HG02973 (cell line): ENCODE measurements at regions not wholly inside any gene's neighbourhood (a gene's known extent, or its start where the extent isn't known, plus 50 kb on each side); places are given as distances from the start of the nearest gene placed in this dataset.

Experiments used
- ATAC-seq: cut with Tn5 transposase; IDR thresholded peaks from one replicate; pipeline ENCODE4 v1.9.1; 2021; ENCODE audit warnings: moderate library complexity; ENCODE audit not compliant: unreplicated experiment

GRCh38 chr6:101202867-101203374 is 190.6 kb upstream of the GRIK2 start:
- ATAC-seq: no peak

- ATAC-seq: no peak
These were observed 189.8 kb upstream of the GRIK2 start for GRCh38 chr6:101203664-101204063.

GRCh38 chr6:101208152-101208551 is 185.4 kb upstream of the GRIK2 start:
- ATAC-seq: no peak

- no peak for ATAC-seq
These were observed 180.9 kb upstream of the GRIK2 start for GRCh38 chr6:101212640-101213039.

GRCh38 chr6:101222007-101222406 is 171.5 kb upstream of the GRIK2 start:
- ATAC-seq: no peak

GRCh38 chr6:101224751-101225150 is 168.8 kb upstream of the GRIK2 start:
- no peak for ATAC-seq

- no peak for ATAC-seq
These were observed 166.8 kb upstream of the GRIK2 start for GRCh38 chr6:101226677-101227135.

- no peak for ATAC-seq
These were observed 162.6 kb upstream of the GRIK2 start for GRCh38 chr6:101230866-101231265.

GRCh38 chr6:101231606-101232235 is 161.8 kb upstream of the GRIK2 start:
- ATAC-seq: no peak

- no peak for ATAC-seq
These were observed 160.5 kb upstream of the GRIK2 start for GRCh38 chr6:101232961-101233360.

GRCh38 chr6:101236709-101237108 is 156.8 kb upstream of the GRIK2 start:
- ATAC-seq: no peak

GRCh38 chr6:101241442-101241841 is 152.1 kb upstream of the GRIK2 start:
- no peak for ATAC-seq

- no peak for ATAC-seq
These were observed 144.0 kb upstream of the GRIK2 start for GRCh38 chr6:101249470-101249869.

GRCh38 chr6:101257163-101257562 is 136.3 kb upstream of the GRIK2 start:
- no peak for ATAC-seq

GRCh38 chr6:101259505-101259904 is 134.0 kb upstream of the GRIK2 start:
- ATAC-seq: no peak

GRCh38 chr6:101263596-101263995 is 129.9 kb upstream of the GRIK2 start:
- ATAC-seq: no peak

GRCh38 chr6:101266063-101266462 is 127.4 kb upstream of the GRIK2 start:
- no peak for ATAC-seq

- no peak for ATAC-seq
These were observed 125.0 kb upstream of the GRIK2 start for GRCh38 chr6:101268541-101268940.

- no peak for ATAC-seq
These were observed 118.3 kb upstream of the GRIK2 start for GRCh38 chr6:101275251-101275650.

GRCh38 chr6:101276066-101276465 is 117.4 kb upstream of the GRIK2 start:
- no peak for ATAC-seq

GRCh38 chr6:101279410-101279809 is 114.1 kb upstream of the GRIK2 start:
- ATAC-seq: no peak

GRCh38 chr6:101281266-101281665 is 112.2 kb upstream of the GRIK2 start:
- ATAC-seq: no peak

GRCh38 chr6:101284131-101284530 is 109.4 kb upstream of the GRIK2 start:
- no peak for ATAC-seq
